Breast epithelium (tissue), 3 donors: ENCODE measurements at regions not wholly inside any gene's neighbourhood (a gene's known extent, or its start where the extent isn't known, plus 50 kb on each side); places are given as distances from the start of the nearest gene placed in this dataset.
A peak's percentile ranks its signal among the peaks of the same experiment; 100 is the strongest.

Experiments used
- POLR2A ChIP-seq: fragments of 450-650 bp; IDR thresholded peaks from one replicate; pipeline ENCODE4 v1.6.1; 2016; ENCODE audit warnings: antibody characterized with exemption, mild to moderate bottlenecking, moderate library complexity
- POLR2AphosphoS5 ChIP-seq, 3 donors: sonication (generic); formaldehyde crosslinking; IDR thresholded peaks; one replicate each; pipeline ENCODE4 v1.6.1; 2017; ENCODE audit warnings: antibody characterized with exemption in 3 of 3
- TF ChIP-seq, protein P1 (sequence below), 3 donors: fragments of 450-650 bp; IDR thresholded peaks; one replicate each; pipeline ENCODE4 v1.5.1; 2016 to 2017; ENCODE audit warnings: antibody characterized with exemption in 3 of 3, mild to moderate bottlenecking in 3 of 3, moderate library complexity in 3 of 3

DNA sequence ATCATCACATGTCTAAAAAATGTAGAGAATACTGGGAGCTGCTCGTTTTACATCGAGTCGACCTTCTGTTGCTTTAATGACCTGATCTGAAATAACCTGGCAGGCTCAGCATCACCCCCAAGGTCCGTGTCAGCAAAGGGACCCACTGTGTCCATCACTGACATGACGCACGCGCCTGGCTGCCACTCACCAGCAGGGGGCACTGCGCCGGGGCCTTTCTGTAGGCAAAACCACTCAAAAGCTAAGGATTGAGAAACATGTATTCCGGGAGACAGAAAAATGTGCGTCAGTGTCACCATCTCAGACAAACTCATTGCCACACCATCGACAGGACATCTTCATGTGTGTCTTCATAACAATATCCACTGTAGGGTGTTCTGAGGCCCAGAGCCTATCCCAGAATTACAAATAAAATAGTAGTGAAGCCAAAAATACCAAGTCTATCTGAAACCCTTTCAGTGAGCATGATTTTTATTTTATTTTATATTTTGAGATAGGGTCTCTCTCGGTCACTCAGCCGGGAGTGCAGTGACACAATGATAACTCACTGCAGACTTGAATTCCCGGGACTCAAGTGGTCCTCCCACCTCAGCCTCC lies 130.3 kb upstream of the LSM14A start:
- TF ChIP-seq, protein P1, sequence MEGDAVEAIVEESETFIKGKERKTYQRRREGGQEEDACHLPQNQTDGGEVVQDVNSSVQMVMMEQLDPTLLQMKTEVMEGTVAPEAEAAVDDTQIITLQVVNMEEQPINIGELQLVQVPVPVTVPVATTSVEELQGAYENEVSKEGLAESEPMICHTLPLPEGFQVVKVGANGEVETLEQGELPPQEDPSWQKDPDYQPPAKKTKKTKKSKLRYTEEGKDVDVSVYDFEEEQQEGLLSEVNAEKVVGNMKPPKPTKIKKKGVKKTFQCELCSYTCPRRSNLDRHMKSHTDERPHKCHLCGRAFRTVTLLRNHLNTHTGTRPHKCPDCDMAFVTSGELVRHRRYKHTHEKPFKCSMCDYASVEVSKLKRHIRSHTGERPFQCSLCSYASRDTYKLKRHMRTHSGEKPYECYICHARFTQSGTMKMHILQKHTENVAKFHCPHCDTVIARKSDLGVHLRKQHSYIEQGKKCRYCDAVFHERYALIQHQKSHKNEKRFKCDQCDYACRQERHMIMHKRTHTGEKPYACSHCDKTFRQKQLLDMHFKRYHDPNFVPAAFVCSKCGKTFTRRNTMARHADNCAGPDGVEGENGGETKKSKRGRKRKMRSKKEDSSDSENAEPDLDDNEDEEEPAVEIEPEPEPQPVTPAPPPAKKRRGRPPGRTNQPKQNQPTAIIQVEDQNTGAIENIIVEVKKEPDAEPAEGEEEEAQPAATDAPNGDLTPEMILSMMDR (IDR thresholded peaks at IDR 0.05), result peak in 2 of 3 donors; percentile 45 to 61
- TF ChIP-seq POLR2AphosphoS5 (IDR thresholded peaks at IDR 0.05) (no peak), POLR2A (no peak)
